GM21423 (cell line): ENCODE measurements at regions not wholly inside any gene's neighbourhood (a gene's known extent, or its start where the extent isn't known, plus 50 kb on each side); places are given as distances from the start of the nearest gene placed in this dataset.
"Not testable (repeated sequence)": the region's sequence is repeated elsewhere in the genome, so short reads cannot be mapped to it uniquely, and the experiment has no call there.

Source experiments
- ATAC-seq: cut with Tn5 transposase; IDR thresholded peaks from one replicate; pipeline ENCODE4 v1.9.1; 2021; ENCODE audit warnings: mild to moderate bottlenecking, moderate library complexity; ENCODE audit not compliant: unreplicated experiment

DNA sequence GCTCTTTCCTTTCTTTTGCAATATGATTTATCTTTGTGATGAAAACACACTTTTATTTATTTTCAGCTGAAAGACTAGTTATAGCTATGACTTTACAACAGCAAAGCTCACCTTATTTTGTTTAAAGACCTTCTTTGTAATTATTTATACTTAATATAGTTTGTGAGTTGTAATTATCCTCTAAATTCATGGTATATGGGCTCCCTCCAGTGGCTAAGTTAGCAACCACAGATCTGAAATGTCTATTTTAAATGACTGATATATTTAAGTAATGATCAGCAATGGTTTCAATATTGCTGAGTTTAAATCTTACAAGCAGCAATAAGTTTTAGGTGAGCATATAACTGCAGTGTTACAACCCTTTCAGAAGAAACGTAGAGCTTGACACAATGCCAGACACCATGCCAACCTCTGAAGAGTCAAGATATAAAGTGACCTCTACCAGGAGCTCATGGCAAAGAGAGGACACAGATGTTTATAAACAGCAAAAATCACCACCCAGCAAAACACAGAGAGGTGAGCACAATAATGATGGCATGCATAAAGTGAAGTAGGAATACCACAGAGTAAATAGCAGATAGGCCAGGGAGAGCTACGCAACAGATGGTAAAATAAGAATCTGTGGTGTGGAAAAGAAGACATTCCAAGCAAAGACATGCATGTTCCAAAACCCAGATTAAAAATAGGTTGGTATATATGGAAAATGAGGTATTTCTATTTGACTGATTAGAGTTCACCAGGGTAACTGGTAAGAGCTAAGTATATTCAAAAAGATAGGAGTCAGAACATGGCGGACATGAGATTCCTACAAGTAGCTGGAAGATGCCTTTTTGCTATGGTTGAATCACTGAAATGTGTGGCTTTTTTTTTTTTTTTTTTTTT is 143.7 kb upstream of the ZNF385D start:
- no peak for ATAC-seq

DNA sequence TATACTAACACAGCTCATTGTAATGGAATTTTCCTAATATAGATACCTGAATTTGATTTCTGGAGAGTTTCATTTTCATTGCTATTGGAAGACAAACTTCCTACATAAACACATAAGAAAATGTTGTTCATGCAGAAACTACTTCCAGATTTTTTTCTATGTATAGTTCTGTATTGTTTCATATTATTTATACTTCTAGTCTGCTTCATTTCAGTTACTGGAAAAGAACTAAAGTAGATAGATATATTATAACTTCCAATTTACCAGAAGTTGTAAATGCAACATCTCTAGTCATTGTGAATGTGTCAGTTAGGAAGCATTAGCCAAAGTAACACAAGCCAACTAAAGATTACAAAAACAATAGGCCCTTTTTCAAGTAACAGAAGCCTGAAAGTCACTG is 147.3 kb upstream of the ZNF385D start:
- no peak for ATAC-seq

DNA sequence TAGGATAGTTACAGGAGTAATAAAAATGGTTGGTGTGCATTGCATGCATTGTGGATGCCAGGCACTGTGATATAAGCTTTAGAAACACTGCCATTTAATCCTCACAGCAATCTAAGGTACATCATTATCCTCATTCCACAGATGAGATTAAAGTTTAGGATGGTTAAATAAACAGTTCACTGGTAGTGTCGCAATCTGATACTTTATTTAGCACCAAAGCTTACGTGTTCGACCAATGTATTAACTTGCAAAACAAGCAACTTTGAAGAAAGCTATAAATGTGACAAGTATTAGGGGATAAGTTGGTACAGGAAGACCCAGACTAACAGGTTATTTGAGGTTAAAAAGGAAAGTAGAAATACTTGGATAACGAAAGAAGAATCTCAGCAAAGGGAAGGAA is 150.5 kb upstream of the ZNF385D start:
- no peak for ATAC-seq

DNA sequence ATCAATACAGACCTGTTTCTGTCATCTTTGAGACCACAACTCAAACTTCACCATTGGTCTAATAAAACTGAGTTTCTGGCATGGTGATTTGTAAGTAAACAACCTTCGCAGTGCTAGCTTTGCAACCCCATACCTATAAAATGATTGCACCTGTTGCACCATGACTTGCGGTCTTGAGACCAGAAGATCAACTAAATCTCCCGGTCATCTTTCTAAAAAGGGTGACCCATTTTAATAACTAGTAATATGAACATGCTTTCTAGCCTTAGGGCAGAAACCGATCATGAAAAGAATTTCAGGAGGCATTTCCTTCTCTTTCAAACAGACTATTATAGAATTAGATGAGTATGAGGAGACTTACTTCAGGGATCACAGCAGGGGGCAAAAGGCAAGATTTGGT is 151.9 kb upstream of the ZNF385D start:
- no peak for ATAC-seq

DNA sequence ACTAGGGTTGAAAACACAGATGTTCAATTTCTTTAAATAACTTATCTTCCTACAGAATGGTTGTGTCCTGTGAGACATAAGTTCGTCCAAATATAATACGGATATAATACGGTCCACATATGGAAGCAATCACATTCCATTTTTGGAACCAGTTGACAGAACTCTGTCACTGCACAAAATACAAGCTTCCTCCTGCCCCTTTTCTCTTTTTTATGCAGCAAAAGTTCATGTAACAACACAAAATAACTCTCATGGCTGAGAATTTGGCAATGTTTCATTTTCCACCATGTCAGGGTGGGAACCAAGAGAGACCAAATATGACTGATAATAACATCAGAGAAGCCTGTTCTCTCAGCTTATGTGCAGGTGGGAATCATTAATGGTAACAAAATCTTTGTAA is 158.1 kb upstream of the ZNF385D start:
- ATAC-seq, result no peak

DNA sequence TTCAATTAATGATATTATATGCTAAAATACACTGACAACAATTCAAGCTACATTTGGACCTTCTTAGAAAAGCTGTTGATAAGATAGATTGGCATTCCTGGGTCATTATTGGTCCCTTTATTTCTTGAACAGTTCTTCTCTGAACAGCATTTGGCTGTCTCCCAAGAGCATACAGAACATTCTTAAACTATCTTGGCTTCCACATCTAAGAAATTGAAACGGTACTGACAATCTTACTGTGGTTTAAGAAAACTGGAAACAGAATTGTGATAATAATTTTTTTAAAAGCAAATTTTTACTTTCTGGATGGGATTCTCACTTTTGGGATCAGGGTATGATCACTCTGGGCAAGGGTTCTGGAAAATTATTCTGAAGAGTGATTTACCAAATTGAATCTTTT is 161.7 kb upstream of the ZNF385D start:
- ATAC-seq, result no peak

DNA sequence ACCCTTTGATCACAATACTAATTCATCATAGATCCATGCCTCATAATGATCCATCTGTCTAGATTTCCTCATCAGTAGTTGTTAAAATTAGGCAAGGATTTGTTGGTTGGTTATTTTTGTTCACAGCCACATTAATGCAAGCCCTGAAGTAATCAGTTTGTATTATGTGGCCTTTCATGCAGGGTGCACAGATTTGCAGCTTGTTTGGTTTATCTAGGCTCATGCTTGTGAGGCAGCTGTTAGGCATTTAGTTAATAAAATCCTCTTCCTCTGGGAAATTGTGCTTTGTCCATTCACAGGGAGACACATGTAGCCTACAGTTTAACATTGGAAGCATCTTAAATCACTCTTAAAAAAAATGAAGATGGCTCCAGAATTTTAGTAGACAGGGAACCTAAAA is 162.8 kb upstream of the ZNF385D start:
- no peak for ATAC-seq

DNA sequence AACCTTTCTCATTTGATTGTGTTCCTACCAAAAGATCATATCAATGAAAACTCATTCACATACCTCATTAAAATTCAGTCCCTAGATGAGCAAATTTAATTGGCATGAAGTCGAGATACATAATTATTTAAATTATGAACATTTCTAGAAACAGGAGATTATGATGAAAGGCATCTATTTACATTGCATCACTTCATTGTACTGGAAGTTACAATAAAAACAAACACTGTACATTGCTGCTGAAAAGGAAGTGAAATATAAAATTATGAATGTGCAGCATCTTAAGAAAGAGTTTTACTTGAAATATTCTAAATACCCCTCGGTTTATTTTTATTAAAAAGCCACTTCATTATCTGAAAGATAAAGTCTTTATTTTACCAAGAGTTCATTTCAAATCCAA is 163.4 kb upstream of the ZNF385D start:
- ATAC-seq, result no peak

DNA sequence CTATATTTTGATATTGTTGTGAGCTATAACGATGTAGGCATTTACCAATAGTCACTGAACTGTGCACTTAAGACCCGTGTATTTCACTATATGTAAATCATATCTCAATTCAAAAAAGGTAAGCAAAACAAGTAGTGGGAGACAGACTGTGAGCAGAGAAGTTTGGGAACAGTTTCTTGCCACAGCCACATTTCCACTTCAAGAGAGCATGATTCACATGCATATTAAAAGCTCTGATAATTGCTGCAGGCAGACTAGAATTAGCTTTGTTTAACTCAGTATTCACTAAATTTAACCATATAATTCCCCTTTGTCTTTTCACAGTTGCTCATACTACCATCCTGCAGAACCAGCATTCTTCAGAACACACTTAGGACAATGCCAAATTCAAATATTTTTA is 168.4 kb upstream of the ZNF385D start:
- ATAC-seq, result no peak

DNA sequence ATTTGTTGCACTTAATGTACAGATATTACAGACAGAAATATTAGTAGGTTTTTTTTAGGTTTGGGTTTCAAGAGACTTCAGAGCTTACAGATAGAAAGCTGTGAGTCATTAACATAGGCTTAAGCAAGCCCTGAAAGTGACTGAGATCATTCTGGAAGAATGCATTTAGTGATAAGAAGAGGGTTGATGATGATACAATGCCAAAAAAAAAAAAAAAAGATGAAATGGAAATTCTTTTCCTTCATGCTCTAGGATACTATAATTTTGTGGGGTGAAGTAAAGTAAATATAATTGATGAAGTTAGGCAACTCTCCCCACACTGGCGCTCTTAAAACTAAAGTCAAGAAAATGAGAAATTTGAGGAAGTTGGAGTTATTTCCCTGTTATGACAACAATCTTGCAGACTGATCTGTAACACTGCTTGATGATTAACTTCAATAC is 169.4 kb upstream of the ZNF385D start:
- ATAC-seq, result no peak

DNA sequence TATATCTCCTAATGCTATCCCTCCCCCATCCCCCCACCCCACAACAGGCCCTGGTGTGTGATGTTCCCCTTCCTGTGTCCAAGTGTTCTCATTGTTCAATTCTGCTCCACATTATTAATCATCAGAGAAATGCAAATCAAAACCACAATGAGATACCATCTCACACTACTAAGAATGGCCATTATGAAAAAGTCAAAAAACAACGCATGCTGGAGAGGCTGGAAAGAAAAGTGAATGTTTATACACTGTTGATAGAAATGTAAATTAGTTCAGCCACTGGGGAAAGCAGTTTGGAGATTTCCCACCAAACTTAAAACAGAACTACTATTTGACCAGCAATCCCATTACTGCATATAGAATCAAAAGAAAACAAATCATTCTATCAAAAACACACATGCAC is 172.1 kb upstream of the ZNF385D start:
- not testable (repeated sequence) for ATAC-seq

DNA sequence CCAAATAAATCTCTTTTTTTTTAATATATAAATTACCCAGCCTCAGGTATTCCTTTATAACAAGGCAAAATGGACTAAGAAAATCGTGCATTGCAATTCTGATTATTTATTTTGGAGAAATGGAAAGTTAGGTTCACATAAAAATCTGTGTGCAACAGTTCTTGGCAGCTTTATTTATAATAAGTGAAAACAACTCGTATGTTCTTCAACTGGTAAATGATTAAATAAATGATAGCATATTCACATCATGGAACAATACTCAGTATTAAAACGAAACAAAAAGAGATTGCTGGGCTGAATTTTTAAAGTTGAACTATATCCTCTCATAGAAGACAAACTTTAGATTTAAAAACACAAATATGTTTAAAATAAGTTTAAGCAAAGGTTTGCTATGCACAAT is 176.3 kb upstream of the ZNF385D start:
- ATAC-seq, result no peak

DNA sequence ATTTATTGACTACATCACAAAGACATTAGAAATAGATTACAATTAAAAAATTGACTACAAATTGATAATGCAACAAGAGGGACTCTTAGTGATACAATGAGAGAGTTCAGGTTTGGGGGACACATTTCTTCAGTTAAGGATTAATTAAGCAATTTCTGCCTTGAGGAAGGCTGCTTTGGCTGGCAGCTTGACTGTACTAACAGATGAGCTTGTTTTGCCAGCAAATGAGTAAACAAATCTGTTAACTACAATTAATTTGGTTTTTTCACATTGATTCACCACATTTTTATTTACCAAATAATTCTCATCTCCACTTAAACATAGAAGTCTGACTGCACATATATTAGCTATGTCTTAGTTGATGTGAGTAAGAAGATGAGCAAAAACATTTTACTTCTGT is 183.6 kb upstream of the ZNF385D start:
- ATAC-seq, result no peak

DNA sequence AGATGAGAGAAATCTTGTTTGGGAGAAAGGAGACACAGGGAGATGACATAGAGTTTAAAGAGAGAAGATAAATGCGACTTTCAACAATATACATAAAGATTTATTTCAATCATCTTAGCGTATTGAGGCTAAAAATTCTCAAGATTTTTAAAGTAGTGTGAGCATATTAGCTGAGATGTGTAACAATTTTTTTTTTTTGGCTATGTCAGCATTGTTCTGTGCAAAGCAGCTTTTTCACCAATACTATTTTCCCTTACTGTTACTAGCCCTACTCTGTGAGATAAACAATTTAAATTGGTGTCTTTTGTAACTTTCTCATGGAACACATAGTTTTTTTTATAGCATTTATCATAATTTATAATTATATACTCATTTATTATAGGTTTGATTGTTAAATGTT is 185.2 kb upstream of the ZNF385D start:
- no peak for ATAC-seq

DNA sequence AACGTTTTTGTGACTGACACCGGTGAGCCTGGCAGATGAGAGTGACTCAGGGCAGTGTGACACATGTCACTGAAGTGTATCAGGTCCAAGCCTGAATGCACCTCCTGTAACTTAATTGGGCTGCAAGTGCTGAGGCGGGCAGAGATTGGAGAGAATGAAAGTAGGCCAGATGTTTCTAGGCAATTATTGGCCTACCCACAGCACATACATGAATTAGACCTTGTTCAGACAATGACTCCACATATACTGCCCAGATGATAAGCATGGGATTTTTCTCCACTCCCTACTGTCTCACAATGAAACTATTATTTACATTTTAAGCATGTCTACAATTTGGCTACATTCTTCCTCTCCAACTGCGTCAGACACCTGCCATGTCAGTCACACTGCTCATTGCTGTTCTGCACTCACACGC is 187.3 kb upstream of the ZNF385D start:
- no peak for ATAC-seq

DNA sequence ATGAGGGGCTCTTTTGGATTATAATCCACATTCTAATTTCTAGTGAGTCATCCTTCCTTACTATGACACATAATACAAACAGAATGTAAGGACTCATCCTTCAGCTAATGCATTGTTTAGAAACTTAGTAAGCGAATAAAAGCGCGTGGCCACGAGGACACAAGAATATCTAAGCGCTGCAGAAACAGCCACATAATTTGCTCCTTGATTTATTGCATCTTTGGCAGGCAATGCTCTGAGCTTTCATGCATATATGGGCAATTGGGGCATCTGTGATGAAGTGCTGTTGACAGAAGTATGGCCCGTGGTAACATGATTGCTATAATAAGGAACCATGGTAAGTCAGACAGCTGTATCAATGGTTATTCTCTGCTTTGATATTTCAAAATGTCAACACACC is 191.3 kb upstream of the ZNF385D start:
- no peak for ATAC-seq

DNA sequence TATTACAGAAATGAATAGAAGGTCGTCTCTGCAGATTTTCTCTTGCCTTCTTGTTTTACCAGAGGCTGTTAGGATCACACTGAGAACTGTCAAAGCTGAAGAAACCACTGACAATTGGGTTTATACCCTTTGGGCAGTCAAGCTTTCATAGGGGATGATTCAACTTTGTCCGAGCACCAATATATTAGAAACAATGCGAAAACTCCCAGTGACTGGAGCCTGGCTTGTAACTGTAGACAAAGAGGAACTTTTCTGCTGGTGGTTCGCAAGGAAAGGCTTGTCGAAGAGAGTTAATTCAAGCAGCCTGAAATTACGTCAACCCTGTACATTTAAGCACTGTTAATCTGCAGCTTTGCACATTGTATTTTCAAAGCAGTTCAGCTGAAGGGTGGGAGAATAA is 193.2 kb upstream of the ZNF385D start:
- no peak for ATAC-seq

DNA sequence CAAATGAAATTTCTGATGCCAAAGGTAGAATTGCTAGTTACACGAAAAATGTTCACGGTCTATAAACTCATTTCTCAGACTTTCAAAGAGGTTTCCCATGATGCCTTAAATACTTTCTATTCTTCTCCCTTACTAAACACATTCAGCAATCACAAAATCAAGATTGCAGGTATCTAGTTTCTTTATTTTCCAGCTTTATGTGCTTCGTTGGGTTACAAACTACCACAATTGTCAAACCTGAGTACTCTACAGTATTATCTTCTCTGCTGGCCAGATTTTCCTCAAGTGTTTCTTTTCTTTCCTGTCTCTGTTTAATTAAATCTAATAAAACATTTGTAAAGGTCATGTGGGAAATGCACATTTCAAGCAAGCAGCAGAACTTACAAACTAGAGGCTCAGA is 201.8 kb upstream of the ZNF385D start:
- ATAC-seq, result no peak

DNA sequence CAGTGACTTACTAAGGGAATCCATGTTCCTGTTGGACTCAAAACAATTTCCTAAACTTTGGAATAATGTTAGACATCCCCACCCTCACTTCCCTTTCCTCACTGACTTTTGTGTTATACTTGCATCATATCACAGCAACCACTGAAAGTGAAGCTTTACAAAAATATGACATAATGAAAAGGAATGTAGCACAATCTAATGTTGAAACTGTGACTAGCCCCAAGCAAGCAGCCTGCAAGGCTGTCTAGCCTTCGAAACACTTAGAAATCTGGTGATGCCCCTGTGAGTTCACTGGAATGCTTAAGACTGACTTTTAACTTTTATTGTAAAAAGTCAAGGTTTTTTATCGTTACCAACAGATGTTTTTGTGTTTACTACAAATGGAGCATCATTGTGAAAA is 203.7 kb upstream of the ZNF385D start:
- no peak for ATAC-seq

DNA sequence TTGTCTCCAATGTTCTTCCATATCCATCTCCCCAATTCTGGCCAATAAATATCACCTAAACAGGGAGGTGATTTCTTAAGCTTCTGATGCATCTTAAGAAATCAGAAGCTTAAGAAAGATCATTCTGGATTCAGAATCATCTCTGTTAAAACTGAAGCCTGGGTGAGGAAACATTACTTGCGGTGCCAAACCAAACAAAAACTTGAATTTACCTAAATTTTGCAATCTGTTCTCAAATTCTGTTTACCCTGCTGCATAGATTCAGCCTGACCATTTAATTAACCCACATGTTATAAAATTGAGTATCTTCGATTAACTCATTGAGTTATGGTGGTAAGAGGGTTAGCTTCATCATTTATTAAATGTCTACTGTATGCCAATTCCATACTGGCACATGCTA is 204.4 kb upstream of the ZNF385D start:
- no peak for ATAC-seq

DNA sequence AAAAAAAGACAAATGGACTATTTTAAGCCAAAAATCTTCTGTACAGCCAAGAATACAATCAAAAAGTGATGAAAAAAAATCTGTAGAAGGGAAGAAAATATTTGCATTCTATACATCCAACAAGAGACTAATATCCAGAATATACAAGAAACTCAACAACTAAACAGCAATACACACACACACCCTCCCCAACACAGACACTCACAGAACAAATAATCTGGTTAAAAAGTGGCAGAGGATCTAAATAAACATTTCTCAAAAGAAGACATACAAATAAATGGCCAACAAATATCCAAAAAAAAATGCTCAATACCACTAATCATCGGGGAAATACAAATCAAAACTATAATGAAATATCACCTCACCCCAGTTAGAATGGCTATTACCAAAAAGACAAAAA is 209.0 kb upstream of the ZNF385D start:
- ATAC-seq, result no peak

DNA sequence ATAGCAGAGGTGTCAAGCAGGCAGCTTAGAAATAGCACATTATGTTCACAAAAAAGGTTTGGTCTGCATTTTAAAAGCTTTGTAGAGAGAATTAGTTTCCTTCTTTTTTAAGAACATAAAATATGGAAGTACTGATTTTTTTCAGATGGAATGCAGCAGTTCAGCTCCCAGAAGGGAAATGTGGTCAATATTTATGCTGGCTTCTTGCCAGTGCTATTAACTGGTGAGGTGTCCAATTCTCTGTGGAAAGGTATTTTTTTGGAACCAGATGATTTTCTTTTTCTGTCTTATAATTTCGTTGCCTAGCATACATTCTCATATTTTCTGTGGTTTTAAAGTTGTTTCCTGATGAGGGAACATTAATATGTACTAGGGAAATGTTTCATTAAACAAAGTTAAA is 211.4 kb upstream of the ZNF385D start:
- no peak for ATAC-seq

DNA sequence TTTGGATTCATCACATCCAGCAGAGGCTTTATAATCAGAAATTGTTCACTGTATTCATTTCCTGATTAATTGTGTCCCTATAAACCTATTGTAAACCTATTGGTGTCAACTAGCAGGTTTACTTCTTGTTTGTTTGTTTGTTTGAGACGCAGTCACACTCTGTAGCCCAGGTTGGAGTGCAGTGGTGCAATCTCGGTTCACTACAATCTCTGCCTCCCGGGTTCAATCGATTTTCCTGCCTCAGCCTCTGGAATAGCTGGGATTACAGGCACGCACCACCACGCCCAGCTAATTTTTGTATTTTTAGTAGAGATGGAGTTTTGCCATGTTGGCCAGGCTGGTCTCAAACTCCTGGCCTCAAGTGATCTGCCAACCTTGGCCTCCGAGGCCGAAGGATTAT is 215.4 kb upstream of the ZNF385D start:
- ATAC-seq, result not testable (repeated sequence)
